ENCODE measurements at regions not wholly inside any gene's neighbourhood (a gene's known extent, or its start where the extent isn't known, plus 50 kb on each side); places are given as distances from the start of the nearest gene placed in this dataset.

DNA sequence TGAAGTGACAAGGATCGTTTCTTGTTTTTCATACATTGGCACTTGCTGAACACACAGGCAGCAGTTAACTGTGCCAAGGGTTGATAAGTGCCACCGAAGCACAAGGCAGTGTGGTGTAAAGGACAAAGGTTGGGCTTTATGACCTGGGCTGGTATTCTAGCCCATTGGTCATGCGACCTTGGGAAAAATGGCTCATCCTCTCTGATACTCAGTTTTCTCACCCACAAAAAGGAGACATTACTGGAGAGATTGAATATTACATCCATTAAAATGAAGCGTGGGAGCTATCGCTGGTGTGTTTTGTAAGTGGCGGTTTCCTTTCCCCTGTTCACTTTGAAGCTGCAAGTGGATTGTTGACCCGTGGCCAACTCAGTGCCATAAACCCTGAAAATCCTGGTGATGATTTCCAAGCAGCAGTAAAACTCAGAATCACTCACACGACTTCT, 216.9 kb downstream of the HAPSTR1 start:
- no peak for DNase-seq

DNA sequence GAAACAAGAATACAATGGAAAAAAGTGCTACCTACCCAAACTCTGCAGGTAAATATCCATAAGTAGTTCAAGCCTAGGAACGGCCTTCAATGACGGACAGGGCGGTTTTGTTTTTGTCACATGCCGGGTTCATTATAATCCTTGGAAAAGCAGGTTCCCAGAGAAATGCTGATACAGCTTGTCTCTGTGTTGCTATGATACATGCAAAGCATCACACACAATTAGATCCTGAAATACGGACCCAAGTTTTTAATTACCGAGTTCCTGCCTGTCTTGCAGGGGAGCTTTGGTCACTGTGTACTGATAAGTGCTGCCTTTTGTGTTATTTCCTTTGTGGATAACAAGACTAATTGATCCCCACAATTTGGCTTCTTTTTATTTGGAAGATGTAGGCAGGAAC, 217.4 kb downstream of the HAPSTR1 start:
- no peak for DNase-seq

DNA sequence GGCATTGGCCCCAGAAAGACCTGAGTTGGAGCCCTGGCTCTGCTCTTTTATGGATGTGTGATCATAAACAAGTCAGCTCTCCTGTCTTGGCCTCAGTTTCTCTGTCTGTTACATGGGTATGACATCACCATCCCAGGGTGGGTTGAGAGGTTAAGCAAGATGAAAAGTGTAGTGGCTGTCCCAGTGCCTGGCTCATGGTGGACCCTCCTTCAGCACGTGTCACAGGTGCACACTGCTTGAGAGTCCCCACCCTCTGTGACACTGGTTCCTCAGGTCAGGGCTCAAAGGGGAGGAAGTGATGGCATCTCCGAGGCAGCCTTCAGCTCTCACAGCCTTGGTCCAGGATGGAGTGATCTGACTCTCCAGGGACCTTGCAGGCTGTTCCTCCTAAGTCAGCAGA, 218.4 kb downstream of the HAPSTR1 start:
- DNase-seq, result no peak

DNA sequence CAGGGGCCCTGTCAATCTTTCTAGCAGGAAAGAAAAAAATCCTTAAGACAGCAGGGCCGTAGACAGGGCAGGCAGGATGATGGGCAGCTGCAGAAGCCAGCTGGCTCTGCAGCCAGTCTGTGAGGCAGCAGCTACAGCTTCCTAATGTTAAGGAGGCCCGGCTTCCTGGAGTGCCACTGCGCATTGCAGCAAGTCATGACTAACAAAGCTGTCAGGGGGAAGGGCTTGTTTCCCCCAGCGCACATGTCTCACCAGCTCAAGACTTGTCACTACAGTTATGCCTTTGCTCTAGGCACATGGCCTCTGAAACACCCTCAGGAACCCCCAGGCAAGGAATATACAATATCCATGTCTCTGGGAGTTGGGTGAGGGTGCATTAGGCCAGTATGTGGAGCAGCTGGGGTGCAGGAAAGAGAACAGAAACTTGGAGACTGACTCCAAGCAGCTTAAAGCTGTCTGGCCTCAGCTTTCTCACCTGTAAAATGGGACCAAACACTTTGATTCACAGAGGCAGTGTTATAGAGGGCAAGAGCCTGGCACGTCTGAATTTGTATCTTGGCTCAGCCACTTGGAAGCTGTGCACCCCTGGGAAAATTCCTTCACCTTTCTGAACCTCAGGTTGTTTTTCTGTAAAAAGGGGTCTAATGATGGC, 220.0 kb downstream of the HAPSTR1 start:
- DNase-seq, result no peak

DNA sequence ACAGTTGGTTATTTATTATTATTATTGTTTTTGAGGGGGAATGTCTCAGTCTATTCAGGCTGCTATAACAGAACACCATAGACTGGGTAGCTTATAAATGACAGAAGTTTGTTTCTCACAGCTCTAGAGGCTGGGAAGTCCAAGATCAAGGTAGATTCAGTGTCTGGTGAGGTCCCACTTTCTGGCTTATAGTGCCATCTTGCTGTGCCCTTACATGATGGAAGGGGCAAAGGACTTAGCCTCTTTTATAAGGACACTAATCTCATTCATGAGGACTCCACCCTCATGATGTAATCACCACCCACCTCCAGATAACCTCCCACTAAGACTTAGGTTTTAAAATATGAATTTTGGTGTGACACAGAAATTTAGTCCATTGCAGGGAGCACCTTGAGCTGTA, 224.6 kb downstream of the HAPSTR1 start:
- no peak for DNase-seq

DNA sequence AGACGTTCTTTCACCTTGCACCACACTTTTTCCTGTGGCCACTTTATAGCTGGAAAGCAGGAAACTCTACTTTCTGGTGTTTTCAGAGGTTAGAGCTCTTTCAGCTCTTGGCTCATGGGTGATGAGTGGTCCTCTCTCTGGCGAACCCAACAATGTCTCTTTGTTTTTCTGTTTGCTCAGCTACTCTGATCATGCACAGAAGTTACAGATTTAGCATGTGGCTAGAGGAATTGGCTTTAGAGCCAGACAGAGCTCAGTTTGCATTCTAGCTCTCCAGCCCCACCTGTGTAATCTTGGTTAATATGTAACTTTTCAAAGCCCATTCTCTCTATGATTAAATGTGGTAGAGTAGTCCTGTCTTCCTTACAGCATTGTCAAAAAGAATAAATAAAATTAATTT, 225.2 kb downstream of the HAPSTR1 start:
- no peak for DNase-seq

DNA sequence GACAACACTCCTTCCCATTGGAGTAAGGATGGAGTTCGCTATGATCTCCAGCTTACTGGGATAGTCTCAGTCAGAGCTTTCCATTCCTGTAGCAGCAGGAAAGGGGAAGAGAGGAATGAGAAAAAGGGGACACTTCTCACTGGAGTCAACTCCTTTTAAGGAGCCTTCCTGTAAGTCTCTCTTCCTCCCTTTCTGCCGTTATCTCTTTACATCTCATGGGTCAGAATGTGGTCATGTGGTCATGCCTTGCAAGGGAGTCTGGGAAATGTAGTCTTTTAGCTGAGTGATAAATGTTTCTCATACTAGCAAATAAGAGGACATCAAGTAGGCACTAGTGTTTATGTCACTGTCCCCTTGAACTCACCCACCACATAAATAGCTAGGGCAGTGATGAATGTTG, 227.3 kb downstream of the HAPSTR1 start:
- no peak for DNase-seq

DNA sequence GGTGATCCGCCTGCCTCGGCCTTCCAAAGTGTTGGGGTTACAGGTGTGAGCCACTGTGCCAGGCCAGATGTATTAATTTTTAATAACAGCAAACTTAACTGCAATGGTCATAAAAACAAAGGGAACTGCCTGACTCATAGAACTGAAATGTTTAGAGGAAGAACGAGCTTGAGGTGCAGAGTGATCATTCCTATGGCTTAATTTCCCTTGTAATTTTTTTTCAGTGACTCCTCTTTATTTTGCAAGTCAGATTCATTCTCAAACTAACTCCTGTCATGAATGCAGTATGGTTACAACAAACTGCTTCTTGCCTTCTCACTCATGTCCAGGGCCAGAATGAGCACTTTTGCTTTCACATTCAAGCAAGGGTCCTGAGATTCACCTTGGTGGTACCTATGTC, 231.3 kb downstream of the HAPSTR1 start:
- DNase-seq, result no peak

DNA sequence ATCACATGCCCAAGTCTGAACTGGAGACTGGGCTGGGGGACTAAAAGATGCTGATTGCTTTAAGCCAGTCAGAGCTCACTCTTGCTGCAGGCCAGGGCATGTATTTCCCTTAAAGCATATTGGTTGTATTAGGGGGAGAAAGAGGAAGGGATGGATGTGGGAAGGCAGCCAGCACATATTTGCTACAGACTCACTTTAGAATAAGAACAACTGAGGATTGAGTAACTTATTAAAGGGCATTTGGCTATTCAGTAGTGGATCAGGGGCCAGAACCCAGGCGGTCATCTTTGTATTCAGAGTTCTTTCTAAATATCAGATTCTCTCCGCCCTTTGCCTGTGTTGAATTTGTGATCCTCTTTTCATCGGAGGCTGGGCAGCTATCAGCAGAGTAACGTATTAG, 231.7 kb downstream of the HAPSTR1 start:
- DNase-seq, result no peak

DNA sequence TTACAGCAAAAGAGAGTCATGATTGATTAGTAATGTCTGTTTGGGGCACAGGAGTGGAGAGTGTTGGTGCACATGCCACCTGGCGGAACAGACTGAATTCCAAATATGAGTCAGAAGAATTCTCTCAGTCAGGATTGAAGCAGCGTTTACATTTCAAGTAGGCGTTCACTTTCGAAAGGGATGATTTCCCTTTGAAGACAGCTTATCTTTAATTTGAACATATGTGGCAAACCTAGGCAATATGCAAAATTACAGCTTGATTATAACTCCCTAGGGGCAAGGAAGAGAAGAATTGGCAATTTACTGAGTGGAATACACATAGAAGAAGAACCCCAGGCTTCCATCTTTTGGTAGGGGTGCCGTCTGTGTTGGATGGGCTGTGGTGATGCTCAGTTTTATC, 235.8 kb downstream of the HAPSTR1 start:
- no peak for DNase-seq

DNA sequence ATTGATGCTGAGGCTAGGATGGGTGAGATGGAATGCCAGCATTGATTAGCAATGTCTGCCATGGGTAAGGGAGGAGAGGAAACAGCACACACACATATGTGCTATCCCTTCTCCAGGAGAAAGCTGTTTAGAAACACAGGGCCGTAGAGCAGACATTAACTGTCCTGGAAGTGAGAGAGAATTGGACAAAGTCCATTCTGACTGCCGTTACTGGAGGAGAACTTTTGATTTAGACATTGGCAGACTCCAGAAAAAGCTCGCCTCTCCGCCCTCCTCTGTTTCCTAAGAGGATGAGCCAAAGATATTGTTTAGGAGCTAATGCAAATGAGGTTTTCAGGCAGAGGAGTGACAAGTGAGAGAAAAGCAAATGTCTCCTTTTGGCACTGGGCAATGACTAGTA, 237.0 kb downstream of the HAPSTR1 start:
- DNase-seq, result no peak

DNA sequence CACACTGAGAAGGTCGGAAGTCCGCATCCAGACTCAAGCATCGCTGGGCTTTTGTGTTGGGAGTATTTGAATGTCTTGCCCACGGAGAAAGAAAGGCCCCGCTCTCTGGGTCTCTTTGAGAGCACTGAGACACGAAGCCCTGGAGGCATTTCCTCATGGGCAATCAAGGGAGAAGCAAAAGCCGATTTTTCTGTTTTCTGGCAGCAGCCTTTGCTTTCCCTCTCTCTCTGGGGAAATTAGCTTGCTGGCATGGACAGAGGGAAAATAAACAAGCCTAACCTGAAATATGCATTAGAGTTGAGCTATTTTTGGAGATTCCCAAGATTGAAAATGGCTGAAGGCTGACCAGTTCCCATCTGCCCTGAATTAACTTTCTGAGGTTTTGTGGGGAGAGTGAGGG, 238.7 kb downstream of the HAPSTR1 start:
- no peak for DNase-seq

DNA sequence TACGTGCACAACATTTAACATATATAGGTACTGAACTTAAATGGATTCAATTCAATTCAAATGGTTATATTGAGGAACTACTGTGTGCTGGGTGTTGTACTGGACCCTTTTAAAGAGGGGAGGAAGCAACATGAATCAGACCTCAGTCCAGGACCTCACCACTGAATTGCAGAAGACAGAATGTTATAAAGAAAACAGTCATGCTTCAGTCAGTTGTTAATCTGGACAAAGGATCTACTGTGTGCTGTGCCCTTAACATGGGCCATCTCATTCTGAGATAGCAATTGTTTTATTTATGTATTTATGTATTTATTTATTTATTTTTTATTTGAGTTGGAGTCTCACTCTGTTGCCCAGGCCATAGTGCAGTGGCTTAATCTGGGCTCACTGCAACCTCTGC, 240.1 kb downstream of the HAPSTR1 start:
- DNase-seq, result no peak

DNA sequence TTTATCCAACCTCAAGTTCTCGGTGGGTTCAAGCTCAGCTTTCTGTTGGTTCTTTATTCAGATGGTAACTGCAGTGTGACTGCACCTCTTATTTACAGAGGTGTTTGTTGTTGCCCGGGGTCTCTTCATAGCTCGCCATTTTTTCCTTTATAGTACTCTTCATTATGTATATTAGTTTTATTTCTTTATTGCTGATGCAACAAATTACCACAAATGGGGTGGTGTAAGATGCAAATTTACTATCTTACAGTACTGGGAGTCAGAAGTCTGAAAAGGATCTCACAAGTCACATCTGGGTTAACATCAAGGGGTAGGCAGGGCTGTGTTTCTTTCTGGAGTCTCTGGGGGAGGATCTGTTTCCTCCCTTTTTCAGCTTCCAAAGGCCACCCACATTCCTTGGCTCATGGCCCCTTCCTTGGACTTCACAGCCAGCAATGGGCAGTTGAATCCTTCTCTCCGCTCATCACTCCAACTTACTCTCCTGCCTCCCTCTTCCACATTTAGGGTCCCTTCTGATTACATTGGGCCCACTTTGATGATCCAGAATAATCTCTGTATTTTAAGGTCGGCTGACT, 241.2 kb downstream of the HAPSTR1 start:
- DNase-seq, result no peak

DNA sequence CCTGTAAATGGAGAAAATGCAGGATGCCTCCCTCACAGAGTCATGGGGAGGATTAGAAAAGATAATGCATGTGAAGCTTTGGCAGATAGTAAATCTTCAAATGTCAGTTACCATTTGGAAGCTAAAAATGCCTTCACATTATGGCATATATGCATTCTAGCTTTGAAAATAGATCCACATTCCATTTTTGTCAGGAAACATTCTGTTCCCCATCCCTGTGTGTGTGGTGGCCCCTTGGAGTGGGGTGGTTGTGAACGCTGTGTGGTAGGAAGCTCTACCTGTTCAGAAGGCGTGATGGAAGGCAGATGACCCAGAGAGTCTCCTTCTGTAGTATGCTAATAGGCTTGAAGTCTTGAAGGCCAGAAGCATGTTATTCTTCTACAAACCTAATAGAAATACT, 242.0 kb downstream of the HAPSTR1 start:
- no peak for DNase-seq

DNA sequence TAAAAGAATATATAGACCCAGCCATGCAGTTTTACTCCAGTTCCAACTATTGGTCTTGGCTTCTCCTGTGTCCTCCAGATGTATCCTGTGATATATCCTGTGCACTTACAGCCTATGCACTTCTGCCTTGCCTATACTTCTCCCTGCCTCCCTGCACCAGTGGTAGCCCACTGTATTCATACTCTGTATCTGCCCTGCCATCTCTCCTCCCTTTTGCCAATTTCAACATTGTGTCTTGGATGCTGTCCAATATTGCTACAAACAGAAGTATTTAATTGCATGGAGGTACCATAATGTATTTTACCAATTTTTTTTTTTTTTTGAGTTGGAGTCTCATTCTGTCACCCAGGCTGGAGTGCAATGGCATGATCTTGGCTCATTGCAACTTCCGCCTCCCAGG, 242.7 kb downstream of the HAPSTR1 start:
- DNase-seq, result no peak

DNA sequence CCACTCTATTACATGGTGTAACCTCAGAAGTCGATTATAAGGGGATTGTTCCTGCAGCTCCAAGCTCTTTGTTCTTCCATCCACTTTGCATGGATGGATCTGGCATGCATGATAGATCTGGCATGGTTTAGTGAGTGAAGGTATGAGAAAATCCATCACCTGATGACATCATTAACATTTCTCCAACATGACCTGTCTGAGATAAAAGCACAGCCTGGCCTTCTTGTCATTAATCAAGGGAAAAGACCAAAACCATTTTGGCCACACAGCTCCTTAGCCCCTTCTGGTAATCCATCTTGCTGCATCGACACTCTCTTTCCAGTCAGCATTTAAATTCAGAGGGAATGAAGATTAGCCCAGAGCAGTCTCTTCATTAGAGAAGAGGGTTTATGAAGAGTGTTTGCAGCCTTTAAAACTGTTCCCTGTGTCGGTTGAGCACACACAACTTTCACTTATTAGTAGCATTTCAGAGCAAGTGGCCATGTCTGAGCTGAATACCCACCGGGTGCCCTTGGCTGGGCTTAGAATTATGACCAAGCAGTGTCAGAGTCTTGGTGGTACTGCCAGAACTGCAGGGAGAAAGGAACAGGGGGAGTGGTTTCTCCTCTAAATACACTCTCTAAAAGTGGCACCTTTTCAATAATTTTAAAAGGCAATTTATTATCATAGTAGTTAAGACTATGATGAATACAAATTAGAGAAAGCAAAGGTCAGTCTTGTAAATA, 246.0 kb downstream of the HAPSTR1 start:
- no peak for DNase-seq

DNA sequence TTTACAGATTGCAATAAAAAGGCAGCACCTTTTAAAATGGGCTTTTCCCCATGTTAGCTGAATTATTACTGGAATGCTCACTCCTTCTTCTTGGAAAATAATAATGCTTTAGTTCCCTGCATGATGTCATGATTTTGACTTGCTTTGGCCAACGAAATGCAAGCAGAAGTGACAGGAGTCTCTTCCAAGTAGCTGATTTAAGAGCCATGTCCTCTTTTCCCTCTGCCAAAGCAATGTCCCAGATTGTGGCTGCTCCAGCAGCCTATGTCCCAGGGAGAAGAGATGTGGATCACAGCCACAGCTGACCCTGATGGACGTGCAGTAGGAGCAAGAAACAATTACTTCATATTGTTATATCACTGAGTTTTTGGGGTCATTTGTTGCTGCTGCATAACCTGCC, 246.6 kb downstream of the HAPSTR1 start:
- no peak for DNase-seq

DNA sequence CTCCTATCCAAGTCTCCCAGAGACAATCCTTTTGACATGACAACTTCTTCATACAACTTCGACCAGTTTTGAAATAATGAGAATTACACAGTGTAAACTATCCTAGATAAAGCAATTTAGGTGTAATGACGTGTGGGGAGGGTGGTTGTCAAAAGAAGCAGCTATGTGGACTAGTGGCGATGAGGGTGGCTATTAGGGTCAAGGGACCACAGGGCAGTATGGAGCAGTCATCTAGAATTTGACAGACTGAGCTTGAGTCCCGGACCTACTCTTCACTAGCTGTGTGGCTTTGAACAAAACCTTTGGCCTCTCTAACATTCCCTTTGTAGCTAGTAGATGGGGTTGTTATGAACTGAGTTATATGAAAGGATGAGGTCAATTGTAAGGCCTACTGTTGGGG, 247.1 kb downstream of the HAPSTR1 start:
- no peak for DNase-seq

DNA sequence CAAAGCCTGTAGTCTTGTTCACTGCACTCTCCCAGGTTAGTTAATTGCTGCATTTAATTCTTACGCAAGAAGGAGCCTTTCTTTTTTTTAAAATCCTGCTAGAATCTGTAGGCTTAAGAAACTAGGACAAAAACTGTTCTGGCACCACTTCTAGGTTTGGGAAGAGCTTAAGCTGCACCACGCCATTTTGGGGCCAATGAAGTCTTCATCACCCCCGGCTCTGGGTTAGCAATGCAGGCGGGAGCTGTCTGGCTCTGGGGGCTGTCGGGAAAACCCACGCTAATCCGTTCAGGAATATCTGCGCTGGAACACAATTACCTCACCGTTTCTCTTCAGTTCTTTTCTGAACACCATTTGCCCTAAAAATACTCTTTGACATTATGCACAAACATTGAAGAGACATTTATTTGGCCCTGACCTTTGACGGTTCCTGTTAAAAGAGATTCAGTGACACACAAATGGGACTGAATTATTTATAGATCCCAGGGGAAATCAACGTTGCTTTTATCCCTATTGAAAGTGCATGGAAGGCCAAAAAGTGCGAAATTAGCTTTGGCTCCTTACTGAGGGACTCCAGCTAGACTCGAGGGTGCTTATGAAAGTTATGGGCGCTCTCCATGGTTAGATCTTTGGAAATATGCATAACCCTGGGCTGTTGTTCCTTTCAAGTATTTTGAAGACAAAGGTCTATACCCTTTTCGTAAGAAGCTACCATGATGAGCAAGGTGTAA, 249.2 kb downstream of the HAPSTR1 start:
- DNase-seq, result no peak

DNA sequence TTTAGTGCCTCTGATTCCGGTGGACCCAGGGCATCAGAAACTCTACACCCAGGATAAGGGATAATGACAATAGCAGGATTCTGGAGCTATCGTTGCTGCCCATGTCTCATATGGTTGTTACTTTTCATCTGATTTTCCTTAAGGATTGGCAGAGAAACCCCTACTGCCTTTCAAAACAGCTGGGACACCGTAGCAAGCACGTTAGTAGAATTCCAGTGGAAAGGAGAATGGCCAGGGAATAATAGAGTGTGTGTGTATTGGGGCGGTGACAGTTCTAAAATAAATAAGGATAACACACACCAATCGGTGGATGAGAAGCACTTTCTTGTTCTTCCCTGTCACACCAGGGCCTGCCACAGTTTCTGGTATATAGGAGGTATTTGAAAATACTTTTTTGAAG, 251.8 kb downstream of the HAPSTR1 start:
- no peak for DNase-seq

DNA sequence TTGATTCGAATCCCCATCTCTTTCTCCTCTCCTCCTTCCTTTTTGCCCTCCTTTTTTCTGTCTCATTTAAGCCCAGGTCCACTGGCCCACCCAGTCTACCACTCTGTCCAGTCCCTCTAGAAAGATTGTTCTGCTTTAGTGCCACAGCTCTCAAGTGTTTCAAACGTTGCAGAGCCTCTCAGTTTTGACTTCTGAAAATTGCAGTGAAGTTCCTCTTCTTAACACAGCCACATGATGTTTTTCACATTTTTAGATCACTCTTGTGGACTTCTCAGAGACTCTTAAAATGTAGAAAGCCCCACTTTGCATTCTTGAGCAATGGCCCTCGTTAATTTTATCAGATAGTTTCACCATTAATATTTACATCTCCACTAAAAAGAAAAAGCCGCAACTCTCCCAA, 253.1 kb downstream of the HAPSTR1 start:
- no peak for DNase-seq

DNA sequence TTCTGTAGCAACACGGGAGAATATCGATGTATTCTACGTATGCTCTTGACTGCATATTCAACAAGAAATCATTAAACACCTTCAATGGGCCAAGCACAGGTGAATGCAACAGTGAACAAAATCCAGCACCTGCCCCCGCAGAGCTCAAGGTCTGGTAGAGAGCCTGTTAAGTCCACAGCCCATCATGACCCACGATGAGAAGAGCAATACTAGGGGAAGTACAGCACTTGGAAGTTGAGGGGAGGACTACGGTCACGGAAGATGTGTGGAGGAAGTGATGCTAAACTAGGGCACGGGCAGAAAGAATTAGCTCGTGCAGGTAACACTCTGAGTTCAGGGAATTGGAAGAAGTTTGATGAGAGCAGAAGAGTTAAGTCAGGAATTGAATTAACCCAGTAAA, 253.6 kb downstream of the HAPSTR1 start:
- DNase-seq, result no peak

DNA sequence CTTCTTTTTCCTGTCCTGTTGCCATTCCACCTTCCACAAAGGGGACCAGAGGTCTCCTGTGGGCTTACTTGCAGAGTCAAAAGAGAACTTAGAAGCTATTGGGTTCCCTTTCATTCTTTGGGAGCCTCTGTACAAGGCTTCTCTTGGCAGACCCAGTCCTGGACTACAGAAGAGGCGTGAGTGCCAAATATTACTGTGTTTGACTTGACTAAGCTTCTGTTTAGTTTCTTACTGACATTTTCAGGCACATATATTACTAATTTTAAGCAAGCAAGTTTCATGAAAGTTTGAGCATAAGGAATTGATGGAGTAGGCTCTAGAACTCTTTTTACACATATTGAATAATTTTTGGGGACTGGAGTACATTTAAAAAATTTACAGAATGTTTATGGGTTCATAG, 254.4 kb downstream of the HAPSTR1 start:
- DNase-seq, result no peak
